K562 (cell line): ENCODE measurements at regions not wholly inside any gene's neighbourhood (a gene's known extent, or its start where the extent isn't known, plus 50 kb on each side); places are given as distances from the start of the nearest gene placed in this dataset.

Experiments
- ESRRA ChIP-seq: fragments of 450-650 bp; IDR thresholded peaks from 2 replicates; pipeline ENCODE4 v1.6.1; 2014; ENCODE audit warnings: low read depth, mild to moderate bottlenecking, moderate library complexity, borderline replicate concordance
- KLF10 ChIP-seq: fragments of 250-450 bp; sonication (Bioruptor Pico); IDR thresholded peaks from 2 replicates; pipeline ENCODE4 v1.6.1; 2021; ENCODE audit warnings: matching md5 sums
- PRMT5 ChIP-seq: sonication (generic); formaldehyde crosslinking; IDR thresholded peaks from 2 replicates; pipeline ENCODE4 v1.5.0; 2020; ENCODE audit warnings: missing genetic modification reagents
- SIRT6 ChIP-seq: IDR thresholded peaks from one replicate; pipeline ENCODE4 v1.6.1; 2012; ENCODE audit warnings: low read depth, mild to moderate bottlenecking, control low read depth, inconsistent platforms, low read length, moderate library complexity
- SMAD3 ChIP-seq: fragments of 450-650 bp; formaldehyde crosslinking; conservative IDR thresholded peaks from 2 replicates; pipeline ENCODE4 v1.4.0; 2020; ENCODE audit warnings: mild to moderate bottlenecking
- SMC3 ChIP-seq: conservative IDR thresholded peaks from 2 replicates; pipeline ENCODE4 v1.6.1; 2011; ENCODE audit warnings: low read depth, low read length, improper control_type of control experiment; ENCODE audit not compliant: insufficient read depth
- ZNF217 ChIP-seq: sonication (generic); formaldehyde crosslinking; IDR thresholded peaks from 2 replicates; pipeline ENCODE4 v1.8.0; 2022; ENCODE audit warnings: mild to moderate bottlenecking, missing genetic modification reagents
- TF ChIP-seq, protein P1 (sequence below): sonication (generic); formaldehyde crosslinking; IDR thresholded peaks from 2 replicates; pipeline ENCODE4 v1.8.1; 2022; ENCODE audit warnings: missing genetic modification reagents
- TF ChIP-seq, protein P2 (sequence below): fragments of 200-600 bp; sonication (generic); IDR thresholded peaks from one replicate; pipeline ENCODE4 v1.6.1; 2012; ENCODE audit warnings: mild to moderate bottlenecking, low read depth, low read length, inconsistent platforms

DNA sequence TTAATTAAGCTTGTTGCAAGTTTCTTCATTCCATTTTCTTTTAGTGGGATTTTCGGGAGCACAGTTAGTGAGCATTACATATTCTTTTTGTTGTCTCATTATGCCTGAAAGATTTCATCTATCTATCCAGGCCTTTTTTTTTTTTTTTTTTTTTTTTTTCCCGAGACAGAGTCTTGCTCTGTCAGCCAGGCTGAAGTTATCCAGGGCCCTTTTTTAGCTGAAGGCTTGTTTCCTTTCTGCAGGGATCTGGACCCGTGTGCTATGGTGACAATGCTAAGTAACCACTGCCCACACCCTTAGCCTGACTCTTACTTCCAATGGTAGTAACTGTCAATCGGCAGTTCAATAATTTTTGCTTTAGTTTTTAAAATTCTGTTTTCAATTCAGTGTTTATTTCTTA, 190.8 kb upstream of the MTPN start:
- TF ChIP-seq ESRRA (no peak), SIRT6 (no peak), SMAD3 (CRISPR knock-in tag) (no peak), PRMT5 (CRISPR knock-in tag) (no peak), KLF10 (no peak), ZNF217 (no peak), SMC3 (no peak)
- TF ChIP-seq, protein P1, sequence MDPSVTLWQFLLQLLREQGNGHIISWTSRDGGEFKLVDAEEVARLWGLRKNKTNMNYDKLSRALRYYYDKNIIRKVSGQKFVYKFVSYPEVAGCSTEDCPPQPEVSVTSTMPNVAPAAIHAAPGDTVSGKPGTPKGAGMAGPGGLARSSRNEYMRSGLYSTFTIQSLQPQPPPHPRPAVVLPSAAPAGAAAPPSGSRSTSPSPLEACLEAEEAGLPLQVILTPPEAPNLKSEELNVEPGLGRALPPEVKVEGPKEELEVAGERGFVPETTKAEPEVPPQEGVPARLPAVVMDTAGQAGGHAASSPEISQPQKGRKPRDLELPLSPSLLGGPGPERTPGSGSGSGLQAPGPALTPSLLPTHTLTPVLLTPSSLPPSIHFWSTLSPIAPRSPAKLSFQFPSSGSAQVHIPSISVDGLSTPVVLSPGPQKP (CRISPR knock-in tag) = no peak
- TF ChIP-seq, protein P2, sequence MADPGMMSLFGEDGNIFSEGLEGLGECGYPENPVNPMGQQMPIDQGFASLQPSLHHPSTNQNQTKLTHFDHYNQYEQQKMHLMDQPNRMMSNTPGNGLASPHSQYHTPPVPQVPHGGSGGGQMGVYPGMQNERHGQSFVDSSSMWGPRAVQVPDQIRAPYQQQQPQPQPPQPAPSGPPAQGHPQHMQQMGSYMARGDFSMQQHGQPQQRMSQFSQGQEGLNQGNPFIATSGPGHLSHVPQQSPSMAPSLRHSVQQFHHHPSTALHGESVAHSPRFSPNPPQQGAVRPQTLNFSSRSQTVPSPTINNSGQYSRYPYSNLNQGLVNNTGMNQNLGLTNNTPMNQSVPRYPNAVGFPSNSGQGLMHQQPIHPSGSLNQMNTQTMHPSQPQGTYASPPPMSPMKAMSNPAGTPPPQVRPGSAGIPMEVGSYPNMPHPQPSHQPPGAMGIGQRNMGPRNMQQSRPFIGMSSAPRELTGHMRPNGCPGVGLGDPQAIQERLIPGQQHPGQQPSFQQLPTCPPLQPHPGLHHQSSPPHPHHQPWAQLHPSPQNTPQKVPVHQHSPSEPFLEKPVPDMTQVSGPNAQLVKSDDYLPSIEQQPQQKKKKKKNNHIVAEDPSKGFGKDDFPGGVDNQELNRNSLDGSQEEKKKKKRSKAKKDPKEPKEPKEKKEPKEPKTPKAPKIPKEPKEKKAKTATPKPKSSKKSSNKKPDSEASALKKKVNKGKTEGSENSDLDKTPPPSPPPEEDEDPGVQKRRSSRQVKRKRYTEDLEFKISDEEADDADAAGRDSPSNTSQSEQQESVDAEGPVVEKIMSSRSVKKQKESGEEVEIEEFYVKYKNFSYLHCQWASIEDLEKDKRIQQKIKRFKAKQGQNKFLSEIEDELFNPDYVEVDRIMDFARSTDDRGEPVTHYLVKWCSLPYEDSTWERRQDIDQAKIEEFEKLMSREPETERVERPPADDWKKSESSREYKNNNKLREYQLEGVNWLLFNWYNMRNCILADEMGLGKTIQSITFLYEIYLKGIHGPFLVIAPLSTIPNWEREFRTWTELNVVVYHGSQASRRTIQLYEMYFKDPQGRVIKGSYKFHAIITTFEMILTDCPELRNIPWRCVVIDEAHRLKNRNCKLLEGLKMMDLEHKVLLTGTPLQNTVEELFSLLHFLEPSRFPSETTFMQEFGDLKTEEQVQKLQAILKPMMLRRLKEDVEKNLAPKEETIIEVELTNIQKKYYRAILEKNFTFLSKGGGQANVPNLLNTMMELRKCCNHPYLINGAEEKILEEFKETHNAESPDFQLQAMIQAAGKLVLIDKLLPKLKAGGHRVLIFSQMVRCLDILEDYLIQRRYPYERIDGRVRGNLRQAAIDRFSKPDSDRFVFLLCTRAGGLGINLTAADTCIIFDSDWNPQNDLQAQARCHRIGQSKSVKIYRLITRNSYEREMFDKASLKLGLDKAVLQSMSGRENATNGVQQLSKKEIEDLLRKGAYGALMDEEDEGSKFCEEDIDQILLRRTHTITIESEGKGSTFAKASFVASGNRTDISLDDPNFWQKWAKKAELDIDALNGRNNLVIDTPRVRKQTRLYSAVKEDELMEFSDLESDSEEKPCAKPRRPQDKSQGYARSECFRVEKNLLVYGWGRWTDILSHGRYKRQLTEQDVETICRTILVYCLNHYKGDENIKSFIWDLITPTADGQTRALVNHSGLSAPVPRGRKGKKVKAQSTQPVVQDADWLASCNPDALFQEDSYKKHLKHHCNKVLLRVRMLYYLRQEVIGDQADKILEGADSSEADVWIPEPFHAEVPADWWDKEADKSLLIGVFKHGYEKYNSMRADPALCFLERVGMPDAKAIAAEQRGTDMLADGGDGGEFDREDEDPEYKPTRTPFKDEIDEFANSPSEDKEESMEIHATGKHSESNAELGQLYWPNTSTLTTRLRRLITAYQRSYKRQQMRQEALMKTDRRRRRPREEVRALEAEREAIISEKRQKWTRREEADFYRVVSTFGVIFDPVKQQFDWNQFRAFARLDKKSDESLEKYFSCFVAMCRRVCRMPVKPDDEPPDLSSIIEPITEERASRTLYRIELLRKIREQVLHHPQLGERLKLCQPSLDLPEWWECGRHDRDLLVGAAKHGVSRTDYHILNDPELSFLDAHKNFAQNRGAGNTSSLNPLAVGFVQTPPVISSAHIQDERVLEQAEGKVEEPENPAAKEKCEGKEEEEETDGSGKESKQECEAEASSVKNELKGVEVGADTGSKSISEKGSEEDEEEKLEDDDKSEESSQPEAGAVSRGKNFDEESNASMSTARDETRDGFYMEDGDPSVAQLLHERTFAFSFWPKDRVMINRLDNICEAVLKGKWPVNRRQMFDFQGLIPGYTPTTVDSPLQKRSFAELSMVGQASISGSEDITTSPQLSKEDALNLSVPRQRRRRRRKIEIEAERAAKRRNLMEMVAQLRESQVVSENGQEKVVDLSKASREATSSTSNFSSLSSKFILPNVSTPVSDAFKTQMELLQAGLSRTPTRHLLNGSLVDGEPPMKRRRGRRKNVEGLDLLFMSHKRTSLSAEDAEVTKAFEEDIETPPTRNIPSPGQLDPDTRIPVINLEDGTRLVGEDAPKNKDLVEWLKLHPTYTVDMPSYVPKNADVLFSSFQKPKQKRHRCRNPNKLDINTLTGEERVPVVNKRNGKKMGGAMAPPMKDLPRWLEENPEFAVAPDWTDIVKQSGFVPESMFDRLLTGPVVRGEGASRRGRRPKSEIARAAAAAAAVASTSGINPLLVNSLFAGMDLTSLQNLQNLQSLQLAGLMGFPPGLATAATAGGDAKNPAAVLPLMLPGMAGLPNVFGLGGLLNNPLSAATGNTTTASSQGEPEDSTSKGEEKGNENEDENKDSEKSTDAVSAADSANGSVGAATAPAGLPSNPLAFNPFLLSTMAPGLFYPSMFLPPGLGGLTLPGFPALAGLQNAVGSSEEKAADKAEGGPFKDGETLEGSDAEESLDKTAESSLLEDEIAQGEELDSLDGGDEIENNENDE = no peak
